Vagina (tissue), 2 donors: ENCODE measurements at regions not wholly inside any gene's neighbourhood (a gene's known extent, or its start where the extent isn't known, plus 50 kb on each side); places are given as distances from the start of the nearest gene placed in this dataset.

Experiments used
- POLR2A ChIP-seq, 2 donors: fragments of 450-650 bp; IDR thresholded peaks; one replicate each; pipeline ENCODE4 v1.6.1; 2017; ENCODE audit warnings: antibody characterized with exemption in 2 of 2, mild to moderate bottlenecking in 2 of 2, moderate library complexity in 2 of 2
- POLR2AphosphoS5 ChIP-seq, 2 donors: sonication (generic); formaldehyde crosslinking; IDR thresholded peaks; one replicate each; pipeline ENCODE4 v1.9.0; 2017; ENCODE audit warnings: antibody characterized with exemption in 2 of 2, mild to moderate bottlenecking in 2 of 2, low read depth in 1 of 2; ENCODE audit not compliant: insufficient read depth in 1 of 2
- TF ChIP-seq, protein P1 (sequence below), 3 experiments: fragments of 450-650 bp in 2 of 3; fragments of 200-600 bp in 1 of 3; sonication (generic) in 1 of 3; IDR thresholded peaks; one replicate each; pipeline ENCODE4 v1.5.1; 2017 to 2019; ENCODE audit warnings: antibody characterized with exemption in 3 of 3, mild to moderate bottlenecking in 2 of 3, moderate library complexity in 2 of 3

DNA sequence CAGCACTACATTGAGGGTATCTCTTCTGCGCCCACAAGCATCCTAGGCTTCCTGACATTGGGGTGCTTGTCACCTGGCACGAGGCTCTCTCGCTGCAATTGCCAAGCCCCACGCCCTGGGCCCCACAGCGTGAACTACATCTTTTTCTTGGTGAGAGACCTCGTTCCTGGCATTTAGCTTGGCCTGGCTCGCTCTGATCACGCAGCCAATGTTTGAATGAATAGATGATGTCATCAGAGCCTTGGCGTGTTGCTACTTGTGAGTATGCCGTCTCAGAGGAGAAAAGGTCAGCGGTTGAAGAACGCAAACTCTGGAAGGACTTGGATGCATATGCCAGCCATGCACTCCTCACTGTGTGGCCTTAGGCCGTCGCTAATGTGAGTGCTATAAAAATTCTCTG, 150.2 kb upstream of the AUTS2 start:
- TF ChIP-seq POLR2A (IDR thresholded peaks at IDR 0.05) (no peak), POLR2AphosphoS5 (IDR thresholded peaks at IDR 0.05; ENCODE audit: insufficient read depth in 1 of 2, low read depth in 1 of 2) (no peak)
- TF ChIP-seq, protein P1, sequence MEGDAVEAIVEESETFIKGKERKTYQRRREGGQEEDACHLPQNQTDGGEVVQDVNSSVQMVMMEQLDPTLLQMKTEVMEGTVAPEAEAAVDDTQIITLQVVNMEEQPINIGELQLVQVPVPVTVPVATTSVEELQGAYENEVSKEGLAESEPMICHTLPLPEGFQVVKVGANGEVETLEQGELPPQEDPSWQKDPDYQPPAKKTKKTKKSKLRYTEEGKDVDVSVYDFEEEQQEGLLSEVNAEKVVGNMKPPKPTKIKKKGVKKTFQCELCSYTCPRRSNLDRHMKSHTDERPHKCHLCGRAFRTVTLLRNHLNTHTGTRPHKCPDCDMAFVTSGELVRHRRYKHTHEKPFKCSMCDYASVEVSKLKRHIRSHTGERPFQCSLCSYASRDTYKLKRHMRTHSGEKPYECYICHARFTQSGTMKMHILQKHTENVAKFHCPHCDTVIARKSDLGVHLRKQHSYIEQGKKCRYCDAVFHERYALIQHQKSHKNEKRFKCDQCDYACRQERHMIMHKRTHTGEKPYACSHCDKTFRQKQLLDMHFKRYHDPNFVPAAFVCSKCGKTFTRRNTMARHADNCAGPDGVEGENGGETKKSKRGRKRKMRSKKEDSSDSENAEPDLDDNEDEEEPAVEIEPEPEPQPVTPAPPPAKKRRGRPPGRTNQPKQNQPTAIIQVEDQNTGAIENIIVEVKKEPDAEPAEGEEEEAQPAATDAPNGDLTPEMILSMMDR (IDR thresholded peaks at IDR 0.05), result no peak
